Spinal cord (tissue), 9 donors: ENCODE measurements at regions not wholly inside any gene's neighbourhood (a gene's known extent, or its start where the extent isn't known, plus 50 kb on each side); places are given as distances from the start of the nearest gene placed in this dataset.

Experiments
- DNase-seq, 6 donors: peaks; one replicate each; pipeline versions ENCODE4 v3.0.0 to v3.0.0-alpha.2; 2013 to 2015; ENCODE audit warnings: low spot score in 6 of 6, low read depth in 4 of 6
- H3K27ac ChIP-seq: one replicate; pipeline ENCODE4 v1.5.1; 2013; ENCODE audit warnings: low read depth, low read length, control low read depth
- H3K27me3 ChIP-seq: one replicate; pipeline ENCODE4 v1.6.1; 2013; ENCODE audit warnings: low read length; ENCODE audit not compliant: control insufficient read depth, insufficient read depth
- H3K36me3 ChIP-seq: one replicate; pipeline ENCODE4 v1.6.1; 2013; ENCODE audit warnings: low read length; ENCODE audit not compliant: control insufficient read depth, insufficient read depth
- H3K4me1 ChIP-seq: one replicate; pipeline ENCODE4 v1.6.1; 2013; ENCODE audit warnings: low read length; ENCODE audit not compliant: control insufficient read depth, insufficient read depth
- H3K4me3 ChIP-seq: one replicate; pipeline ENCODE4 v1.5.1; 2013; ENCODE audit warnings: low read depth, low read length, control low read depth
- H3K9me3 ChIP-seq: one replicate; pipeline ENCODE4 v1.6.1; 2013; ENCODE audit warnings: low read length; ENCODE audit not compliant: control insufficient read depth, insufficient read depth
- WGBS: methylation state at CpG from one replicate; pipeline ENCODE4 v1.1.5; 2013; ENCODE audit warnings: missing lambda C conversion rate; ENCODE audit not compliant: insufficient coverage; 5-methylcytosine and 5-hydroxymethylcytosine counted together
- donor health status: healthy.

- H3K9me3 ChIP-seq, result no peaks in the 10 kb centered on the region
- no peaks in the 10 kb centered on the region for H3K36me3 ChIP-seq
- no peak for DNase-seq
- no peak overlapping the region for H3K4me3 ChIP-seq
- 95% methylated on average over 6 of the region's 8 CpGs for WGBS
- no peaks in the 10 kb centered on the region for H3K27me3 ChIP-seq
- no peak overlapping the region for H3K27ac ChIP-seq
- H3K4me1 ChIP-seq, result peaks cover 6% of the 10 kb centered on the region
Measured at GRCh38 chr3:194977356-194977755, 291.7 kb downstream of the FAM43A start.

- Histone ChIP-seq H3K4me1 (peaks cover 6% of the 10 kb centered on the region), H3K27ac (no peak overlapping the region), H3K4me3 (no peak overlapping the region), H3K27me3 (no peaks in the 10 kb centered on the region), H3K9me3 (no peaks in the 10 kb centered on the region), H3K36me3 (no peaks in the 10 kb centered on the region)
- DNase-seq, result no peak
- WGBS, result 91% methylated on average over 6 of the region's 6 CpGs
Measured at GRCh38 chr3:194979173-194979572, 291.8 kb downstream of the XXYLT1 start.

- Histone ChIP-seq H3K36me3 (no peaks in the 10 kb centered on the region), H3K27me3 (peaks cover 2% of the 10 kb centered on the region), H3K4me1 (peaks cover 13% of the 10 kb centered on the region), H3K27ac (no peak overlapping the region), H3K9me3 (no peaks in the 10 kb centered on the region), H3K4me3 (no peak overlapping the region)
- WGBS, result no CpG with 5 or more reads among the region's 3 CpGs
- DNase-seq, result no peak
Measured at GRCh38 chr3:194982472-194982871, 288.5 kb downstream of the XXYLT1 start.

- H3K4me1 ChIP-seq, result peaks cover 13% of the 10 kb centered on the region
- H3K27me3 ChIP-seq, result peaks cover 2% of the 10 kb centered on the region
- no peak overlapping the region for H3K27ac ChIP-seq
- no peaks in the 10 kb centered on the region for H3K9me3 ChIP-seq
- H3K4me3 ChIP-seq, result no peak overlapping the region
- no peaks in the 10 kb centered on the region for H3K36me3 ChIP-seq
- WGBS, result 63% methylated on average over 2 of the region's 2 CpGs
- DNase-seq, result no peak
Measured at GRCh38 chr3:194983121-194983520, 287.8 kb downstream of the XXYLT1 start.

GRCh38 chr3:194983620-194984019 lies 287.3 kb downstream of the XXYLT1 start:
- Histone ChIP-seq H3K36me3 (no peaks in the 10 kb centered on the region), H3K27ac (no peak overlapping the region), H3K27me3 (peaks cover 2% of the 10 kb centered on the region), H3K4me1 (peaks cover 13% of the 10 kb centered on the region), H3K9me3 (no peaks in the 10 kb centered on the region), H3K4me3 (no peak overlapping the region)
- 50% methylated on average over 1 of the region's 2 CpGs for WGBS
- no peak for DNase-seq

- H3K9me3 ChIP-seq, result no peaks in the 10 kb centered on the region
- peaks cover 13% of the 10 kb centered on the region for H3K4me1 ChIP-seq
- H3K36me3 ChIP-seq, result no peaks in the 10 kb centered on the region
- no peak overlapping the region for H3K4me3 ChIP-seq
- H3K27me3 ChIP-seq, result peaks cover 2% of the 10 kb centered on the region
- 78% methylated on average over 3 of the region's 3 CpGs for WGBS
- no peak overlapping the region for H3K27ac ChIP-seq
- DNase-seq, result no peak
Measured at GRCh38 chr3:194984066-194984465, 286.9 kb downstream of the XXYLT1 start.

- H3K9me3 ChIP-seq, result no peaks in the 10 kb centered on the region
- peaks cover 13% of the 10 kb centered on the region for H3K4me1 ChIP-seq
- WGBS, result 75% methylated on average over 9 of the region's 9 CpGs
- H3K27ac ChIP-seq, result no peak overlapping the region
- H3K4me3 ChIP-seq, result peak overlapping the region; percentile 9
- peaks cover 2% of the 10 kb centered on the region for H3K27me3 ChIP-seq
- H3K36me3 ChIP-seq, result no peaks in the 10 kb centered on the region
- DNase-seq, result no peak
Measured at GRCh38 chr3:194984622-194985021, 286.3 kb downstream of the XXYLT1 start.

- Histone ChIP-seq H3K27me3 (peaks cover 2% of the 10 kb centered on the region), H3K4me1 (peaks cover 13% of the 10 kb centered on the region), H3K27ac (no peak overlapping the region), H3K36me3 (no peaks in the 10 kb centered on the region), H3K9me3 (no peaks in the 10 kb centered on the region), H3K4me3 (peak overlapping the region; percentile 9)
- 24% methylated on average over 33 of the region's 33 CpGs for WGBS
- DNase-seq, result peak in 2 of 6 donors; percentile 63 to 64
Measured at GRCh38 chr3:194985031-194985578, 285.9 kb downstream of the XXYLT1 start.

- peaks cover 13% of the 10 kb centered on the region for H3K4me1 ChIP-seq
- no peaks in the 10 kb centered on the region for H3K9me3 ChIP-seq
- 84% methylated on average over 9 of the region's 17 CpGs for WGBS
- no peaks in the 10 kb centered on the region for H3K36me3 ChIP-seq
- no peak overlapping the region for H3K4me3 ChIP-seq
- no peak for DNase-seq
- peaks cover 2% of the 10 kb centered on the region for H3K27me3 ChIP-seq
- no peak overlapping the region for H3K27ac ChIP-seq
Measured at GRCh38 chr3:194986208-194987043, 284.5 kb downstream of the XXYLT1 start.
